Breast epithelium (tissue), 3 donors: ENCODE measurements at regions not wholly inside any gene's neighbourhood (a gene's known extent, or its start where the extent isn't known, plus 50 kb on each side); places are given as distances from the start of the nearest gene placed in this dataset.

ENCODE experiments used
- POLR2A ChIP-seq: fragments of 450-650 bp; IDR thresholded peaks from one replicate; pipeline ENCODE4 v1.6.1; 2016; ENCODE audit warnings: antibody characterized with exemption, mild to moderate bottlenecking, moderate library complexity
- POLR2AphosphoS5 ChIP-seq, 3 donors: sonication (generic); formaldehyde crosslinking; IDR thresholded peaks; one replicate each; pipeline ENCODE4 v1.6.1; 2017; ENCODE audit warnings: antibody characterized with exemption in 3 of 3
- TF ChIP-seq, protein P1 (sequence below), 3 donors: fragments of 450-650 bp; IDR thresholded peaks; one replicate each; pipeline ENCODE4 v1.5.1; 2016 to 2017; ENCODE audit warnings: antibody characterized with exemption in 3 of 3, mild to moderate bottlenecking in 3 of 3, moderate library complexity in 3 of 3

DNA sequence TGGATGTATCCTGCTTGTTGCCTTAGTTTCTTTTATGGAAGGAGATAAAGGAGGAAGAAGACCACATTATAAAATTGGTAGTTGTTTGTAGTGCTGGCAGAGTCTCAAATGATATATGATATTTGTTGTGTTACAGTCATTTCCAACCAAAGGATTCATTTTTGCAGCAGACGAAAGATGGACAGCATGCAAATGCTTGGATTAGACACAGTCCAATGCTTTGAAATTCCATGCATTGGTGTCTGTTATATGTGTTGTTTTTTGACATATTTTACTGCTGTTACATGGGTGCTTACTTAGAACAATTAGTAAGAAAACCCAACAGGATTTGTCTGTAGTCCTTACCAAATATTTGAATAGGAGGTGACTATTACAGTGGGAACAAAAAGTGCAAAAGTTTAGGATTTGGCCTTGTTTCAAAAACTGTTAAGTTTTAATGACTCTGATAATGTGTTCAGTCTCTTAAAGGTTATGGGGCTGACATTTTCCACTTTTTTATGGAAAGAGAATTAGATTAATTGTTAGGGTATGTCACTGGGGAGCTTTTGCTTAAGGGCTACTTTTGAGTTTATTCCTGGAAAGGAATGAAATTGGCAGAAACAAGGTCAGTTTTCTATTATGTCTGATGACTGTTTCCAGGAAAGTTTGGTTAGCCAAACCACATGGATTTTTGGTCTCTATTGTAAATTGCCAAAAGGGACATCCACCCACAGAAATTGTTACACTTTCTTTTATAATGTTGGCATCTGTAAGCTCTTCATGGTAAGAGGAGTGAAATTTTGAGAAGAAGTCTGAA, 229.4 kb upstream of the MMADHC start:
- TF ChIP-seq, protein P1, sequence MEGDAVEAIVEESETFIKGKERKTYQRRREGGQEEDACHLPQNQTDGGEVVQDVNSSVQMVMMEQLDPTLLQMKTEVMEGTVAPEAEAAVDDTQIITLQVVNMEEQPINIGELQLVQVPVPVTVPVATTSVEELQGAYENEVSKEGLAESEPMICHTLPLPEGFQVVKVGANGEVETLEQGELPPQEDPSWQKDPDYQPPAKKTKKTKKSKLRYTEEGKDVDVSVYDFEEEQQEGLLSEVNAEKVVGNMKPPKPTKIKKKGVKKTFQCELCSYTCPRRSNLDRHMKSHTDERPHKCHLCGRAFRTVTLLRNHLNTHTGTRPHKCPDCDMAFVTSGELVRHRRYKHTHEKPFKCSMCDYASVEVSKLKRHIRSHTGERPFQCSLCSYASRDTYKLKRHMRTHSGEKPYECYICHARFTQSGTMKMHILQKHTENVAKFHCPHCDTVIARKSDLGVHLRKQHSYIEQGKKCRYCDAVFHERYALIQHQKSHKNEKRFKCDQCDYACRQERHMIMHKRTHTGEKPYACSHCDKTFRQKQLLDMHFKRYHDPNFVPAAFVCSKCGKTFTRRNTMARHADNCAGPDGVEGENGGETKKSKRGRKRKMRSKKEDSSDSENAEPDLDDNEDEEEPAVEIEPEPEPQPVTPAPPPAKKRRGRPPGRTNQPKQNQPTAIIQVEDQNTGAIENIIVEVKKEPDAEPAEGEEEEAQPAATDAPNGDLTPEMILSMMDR (IDR thresholded peaks at IDR 0.05), result no peak
- TF ChIP-seq POLR2A, result no peak
- no peak for TF ChIP-seq POLR2AphosphoS5 (IDR thresholded peaks at IDR 0.05)
